ENCODE measurements at regions not wholly inside any gene's neighbourhood (a gene's known extent, or its start where the extent isn't known, plus 50 kb on each side); places are given as distances from the start of the nearest gene placed in this dataset.

DNA sequence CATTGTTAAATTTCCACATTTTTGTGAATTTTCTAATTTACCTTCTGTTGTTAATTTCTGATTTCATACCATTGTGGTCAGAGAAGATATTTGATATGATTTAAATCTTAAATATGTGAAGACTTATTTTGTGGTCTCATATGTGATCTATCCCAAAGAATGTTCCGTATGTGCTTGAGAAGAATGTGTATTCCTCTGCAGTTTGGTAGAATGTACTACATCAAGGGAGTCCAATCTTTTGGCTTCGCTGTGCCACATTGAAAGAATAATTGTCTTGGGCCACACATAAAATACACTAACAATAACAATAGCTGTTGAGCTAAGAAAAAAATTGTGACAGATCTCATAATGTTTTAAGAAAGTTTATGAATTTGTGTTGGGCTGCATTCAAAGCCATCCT, 140.7 kb upstream of the PRNP start:
- TF ChIP-seq CTCF (IDR thresholded peaks at IDR 0.05 in 4 of 5, conservative IDR thresholded peaks at IDR 0.05 in 1 of 5) (no peak), POLR2A (IDR thresholded peaks at IDR 0.05) (no peak)

All from gastrocnemius medialis (tissue), 4 donors.